GM21717 (cell line): ENCODE measurements at regions not wholly inside any gene's neighbourhood (a gene's known extent, or its start where the extent isn't known, plus 50 kb on each side); places are given as distances from the start of the nearest gene placed in this dataset.

Source experiments
- ATAC-seq: cut with Tn5 transposase; IDR thresholded peaks from one replicate; pipeline ENCODE4 v1.9.1; 2021; ENCODE audit warnings: mild to moderate bottlenecking, moderate library complexity; ENCODE audit not compliant: unreplicated experiment

DNA sequence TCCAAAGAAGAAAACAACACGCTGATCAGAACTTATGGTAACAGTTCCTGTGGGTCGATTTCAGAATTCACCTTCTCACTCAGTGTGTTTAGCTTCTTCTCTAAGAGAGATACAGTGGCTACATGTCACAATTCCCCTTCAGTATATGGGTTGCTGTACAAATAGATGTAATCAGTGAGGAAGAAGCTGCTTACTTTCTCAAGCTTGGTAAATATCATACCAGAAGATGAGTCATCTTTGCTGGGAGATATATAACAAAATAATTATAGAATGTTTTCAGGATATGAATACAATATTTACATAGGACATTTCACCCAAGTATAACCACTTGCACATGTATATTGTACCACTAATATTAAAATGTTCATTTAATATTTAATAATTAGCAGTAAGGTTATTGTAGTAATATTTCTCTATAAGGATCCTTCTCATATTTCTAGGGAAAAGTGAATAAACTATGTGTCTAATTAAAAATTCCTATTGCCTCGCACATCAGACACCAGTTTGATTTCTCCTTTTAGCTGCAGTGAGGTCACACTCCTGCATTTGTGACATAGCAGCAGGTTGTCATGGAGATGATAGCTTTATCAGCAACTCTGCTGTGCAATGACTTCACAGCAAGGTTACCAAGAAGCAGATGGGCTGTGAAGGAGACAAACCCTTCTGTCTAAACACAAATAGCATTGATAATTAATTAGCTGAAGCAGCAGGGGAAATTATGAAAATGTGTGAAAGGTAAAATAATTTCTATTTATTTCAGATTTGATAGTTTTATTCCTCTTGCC lies 211.4 kb downstream of the TUSC7 start:
- ATAC-seq = no peak

DNA sequence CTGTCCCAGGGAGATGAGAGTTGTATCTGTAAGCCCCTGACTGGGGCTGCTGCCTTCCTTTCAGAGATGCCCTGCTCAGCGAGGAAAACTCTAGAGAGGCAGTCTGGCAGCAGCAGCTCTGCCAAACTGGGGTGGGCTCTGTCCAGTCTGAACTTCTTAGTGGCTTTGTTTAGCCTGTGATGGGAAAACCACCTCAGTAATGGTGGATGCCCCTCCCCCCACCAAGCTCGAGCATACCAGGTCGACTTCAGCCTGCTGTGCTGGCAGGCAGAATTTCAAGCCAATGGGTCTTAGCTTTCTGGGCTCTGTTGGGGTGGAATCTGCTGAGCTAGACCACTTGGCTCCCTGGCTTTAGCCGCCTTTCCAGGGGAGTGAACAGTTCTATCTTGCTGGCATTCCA lies 218.3 kb downstream of the TUSC7 start:
- no peak for ATAC-seq

DNA sequence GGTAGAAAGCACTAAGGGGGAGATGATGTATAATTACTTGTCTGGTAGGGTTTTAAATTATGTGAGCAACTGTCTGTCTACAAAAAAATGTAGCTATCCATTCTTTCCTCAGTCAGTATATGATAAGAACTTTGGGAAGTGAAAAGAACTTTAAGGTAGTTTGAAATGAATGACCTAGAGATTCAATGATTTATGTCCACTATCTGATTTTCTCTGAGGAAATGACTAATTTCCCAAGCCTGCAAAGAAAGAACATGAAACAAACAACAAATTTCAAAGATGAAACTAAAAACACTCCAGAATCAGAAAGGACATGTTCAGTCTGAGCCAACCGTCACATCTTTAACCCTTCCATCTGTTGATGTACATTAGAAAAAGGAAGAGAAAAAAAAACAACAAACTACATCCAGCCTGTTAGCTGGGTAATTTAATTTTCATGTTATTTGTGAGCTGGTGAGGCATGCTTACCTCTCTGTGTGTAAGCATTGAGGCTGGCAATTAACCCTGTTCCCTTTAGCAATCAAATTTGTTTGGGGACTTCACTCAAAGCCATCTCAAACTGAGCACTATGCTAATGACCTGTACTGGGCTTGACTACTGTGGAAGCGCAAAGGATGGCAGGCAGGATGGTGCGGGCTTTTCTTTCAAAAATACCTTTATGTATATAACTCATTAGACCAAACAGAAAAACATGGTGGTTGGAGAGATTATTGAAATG lies 220.1 kb downstream of the TUSC7 start:
- ATAC-seq = no peak

DNA sequence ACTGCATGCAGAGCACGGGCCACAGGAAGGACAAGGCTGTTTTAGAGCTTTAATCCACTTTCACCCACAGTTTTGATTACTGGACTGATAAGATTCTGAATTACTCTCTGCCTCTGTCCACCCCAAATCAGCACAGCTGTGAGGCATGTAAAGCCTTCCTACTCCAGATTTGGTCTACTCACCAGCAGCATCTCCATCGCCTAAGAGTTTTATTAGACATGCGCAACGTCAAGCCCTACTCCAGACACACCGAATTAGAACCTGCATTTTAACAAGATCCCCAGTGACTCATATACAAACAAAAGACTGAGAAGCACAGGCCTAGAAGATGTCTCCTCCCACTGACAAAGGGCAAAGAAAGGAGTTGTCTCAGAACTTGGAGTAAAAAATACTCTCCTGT lies 221.2 kb downstream of the TUSC7 start:
- ATAC-seq = no peak

DNA sequence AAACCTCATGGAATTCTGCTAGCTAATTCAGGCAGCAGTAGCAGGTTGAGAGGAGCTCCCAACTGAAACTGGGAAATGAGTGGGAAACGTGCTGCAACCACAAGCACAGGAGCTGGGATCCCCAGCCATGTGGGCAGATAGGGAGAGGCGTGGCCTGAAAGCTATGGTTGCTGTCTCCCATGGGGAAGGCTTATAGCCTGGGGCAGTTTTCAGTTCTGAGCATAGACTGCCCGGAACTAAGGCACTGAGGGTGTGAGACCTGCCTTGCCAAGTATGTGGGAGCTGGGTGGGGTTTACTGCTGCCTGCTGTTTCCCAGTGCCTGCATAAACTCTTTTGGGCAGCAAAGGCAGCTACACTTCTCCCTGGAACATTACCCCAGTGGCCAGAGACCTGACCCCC lies 229.5 kb downstream of the TUSC7 start:
- no peak for ATAC-seq

DNA sequence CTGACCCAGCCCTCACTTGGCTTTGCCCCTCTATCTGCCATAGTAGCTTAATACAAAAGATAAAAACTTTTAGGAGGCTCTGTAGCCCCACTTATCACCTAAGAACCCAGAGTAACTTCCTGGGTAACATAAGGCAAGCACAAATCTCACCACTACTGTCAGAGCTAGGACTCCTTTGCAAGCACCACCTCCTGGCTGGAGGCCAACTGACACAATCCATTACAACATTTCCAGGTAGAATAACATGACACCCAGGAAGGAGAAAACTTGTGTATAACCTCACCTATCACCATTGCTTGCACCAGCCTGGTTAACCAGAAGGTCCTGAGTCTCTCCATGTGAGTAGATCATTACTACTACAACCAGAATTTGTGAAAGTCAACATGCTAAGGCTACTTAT lies 230.0 kb downstream of the TUSC7 start:
- no peak for ATAC-seq

DNA sequence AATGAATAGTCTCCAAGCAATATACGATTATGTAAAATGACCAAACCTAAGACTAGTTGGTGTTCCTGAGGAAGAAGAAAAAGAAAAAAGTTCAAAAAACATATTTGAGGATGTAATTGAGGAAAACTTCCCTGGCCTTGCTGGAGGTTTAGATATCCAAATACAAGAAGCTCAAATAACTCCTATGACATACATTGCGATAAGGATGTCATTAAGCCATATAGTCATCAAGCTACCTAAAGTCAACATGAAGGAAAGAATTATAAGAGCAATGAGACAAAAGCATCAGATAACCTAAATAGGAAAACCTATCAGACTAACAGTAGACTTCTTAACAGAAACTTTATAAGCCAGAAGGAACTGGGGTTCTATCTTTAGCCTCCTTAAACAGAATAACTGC lies 231.1 kb downstream of the TUSC7 start:
- ATAC-seq = no peak

DNA sequence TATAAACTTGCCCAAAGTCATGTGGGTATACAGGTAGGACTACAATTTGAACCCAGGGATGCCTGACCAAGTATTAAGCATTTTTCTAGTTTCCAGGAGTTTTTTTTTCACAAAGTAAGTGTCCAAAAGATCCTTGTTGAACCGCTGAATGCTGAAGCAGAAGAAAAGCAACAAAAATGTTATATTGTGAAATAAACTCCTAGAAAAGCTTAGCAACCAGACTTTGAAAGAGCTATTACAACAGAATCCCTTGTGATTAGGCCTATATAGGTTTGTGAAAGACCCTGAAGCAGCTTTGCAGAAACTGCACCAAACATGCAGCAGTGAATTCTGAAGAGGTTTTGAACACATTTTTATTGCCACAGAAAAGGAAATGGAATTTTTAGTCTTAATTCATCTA lies 236.8 kb downstream of the TUSC7 start:
- ATAC-seq = no peak

DNA sequence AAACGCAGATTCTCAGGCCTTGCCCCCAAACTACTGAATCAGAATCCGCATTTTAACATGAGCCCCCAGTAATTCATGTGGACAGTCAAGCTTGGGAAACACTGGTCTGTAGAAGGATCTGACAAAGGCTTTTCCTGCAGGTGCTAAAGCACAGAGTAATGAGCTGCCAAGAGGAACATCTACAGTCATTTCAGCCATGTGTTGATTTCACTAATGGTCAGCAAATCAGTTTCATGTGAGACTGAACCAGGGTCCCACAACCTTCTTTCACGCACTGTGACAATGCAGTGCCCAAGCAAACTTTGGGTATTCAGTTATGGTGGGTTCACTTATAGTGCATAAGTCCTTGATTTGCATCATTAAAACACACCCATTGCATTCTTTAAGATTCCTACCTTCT lies 237.6 kb downstream of the TUSC7 start:
- ATAC-seq = no peak

DNA sequence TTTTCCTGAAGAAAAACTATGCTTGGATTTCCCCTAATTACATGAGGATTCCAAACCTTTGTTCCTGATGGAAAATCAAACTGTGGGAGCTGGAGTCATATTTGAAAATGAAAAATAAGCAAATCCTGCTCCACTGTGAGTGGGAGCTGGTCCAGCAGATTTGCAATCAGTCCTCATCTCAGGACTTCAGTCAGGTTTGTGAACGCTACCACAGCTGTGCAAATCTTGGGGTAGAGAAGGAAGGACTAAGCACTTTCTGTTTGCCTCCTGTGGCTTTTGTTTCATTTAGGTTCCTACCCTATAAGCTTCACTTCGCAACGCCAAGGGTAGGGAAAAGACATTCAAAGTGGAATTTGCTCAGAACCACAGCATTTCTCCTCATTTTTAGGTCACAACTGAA lies 238.2 kb downstream of the TUSC7 start:
- no peak for ATAC-seq

DNA sequence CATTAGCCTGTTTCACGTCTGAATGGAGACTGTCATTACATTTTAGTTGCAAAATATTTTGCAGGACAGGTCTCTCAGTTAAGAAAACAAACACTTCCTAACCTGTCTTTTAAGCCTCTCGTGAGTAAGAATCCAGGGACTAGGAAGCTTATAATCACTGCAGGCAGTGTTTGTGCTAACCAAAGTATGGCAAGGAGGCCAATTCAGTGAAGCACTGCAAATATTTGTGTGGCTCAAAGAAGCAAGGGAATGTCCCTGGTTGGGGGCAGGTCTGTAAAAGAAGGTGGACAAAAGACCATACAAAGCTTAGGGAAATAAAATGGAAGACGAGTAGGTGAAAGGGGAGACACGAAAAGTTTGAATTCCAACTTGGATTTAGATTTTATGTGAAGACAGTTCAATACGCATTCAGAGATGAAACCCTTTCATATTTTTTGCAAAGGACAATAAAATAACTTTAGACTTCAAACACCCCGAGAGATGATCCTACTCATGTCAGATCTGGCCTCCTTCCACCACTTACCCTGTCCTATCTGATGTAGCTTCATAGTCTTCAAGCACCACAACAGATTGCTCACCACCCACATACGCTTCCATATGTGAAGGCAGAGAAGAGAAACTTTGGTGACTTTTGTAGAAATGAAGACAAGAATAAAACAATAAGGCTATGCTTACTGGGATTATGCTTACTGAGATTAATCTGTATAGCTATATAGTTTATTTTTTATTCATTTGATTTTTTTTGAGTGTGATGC lies 240.9 kb downstream of the TUSC7 start:
- ATAC-seq = no peak

DNA sequence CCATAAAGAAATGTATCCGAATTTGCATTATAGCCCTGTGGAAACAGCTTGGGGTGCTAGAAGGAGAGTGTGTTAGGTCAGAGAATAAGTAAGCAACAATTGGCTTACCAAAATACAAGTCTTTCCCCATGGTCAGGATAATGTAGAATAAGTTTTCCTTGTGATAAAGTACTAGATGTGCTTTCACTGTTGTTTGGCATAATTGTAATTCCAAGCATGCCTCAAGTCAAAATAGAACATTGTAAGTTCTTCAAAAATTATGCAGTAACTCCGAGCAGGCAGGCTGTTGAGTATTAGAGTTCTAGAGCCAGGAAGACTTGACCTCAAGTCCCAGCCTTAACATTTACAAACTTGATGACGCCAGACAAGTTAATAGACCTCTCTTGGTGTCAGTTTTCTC lies 242.0 kb downstream of the TUSC7 start:
- no peak for ATAC-seq

DNA sequence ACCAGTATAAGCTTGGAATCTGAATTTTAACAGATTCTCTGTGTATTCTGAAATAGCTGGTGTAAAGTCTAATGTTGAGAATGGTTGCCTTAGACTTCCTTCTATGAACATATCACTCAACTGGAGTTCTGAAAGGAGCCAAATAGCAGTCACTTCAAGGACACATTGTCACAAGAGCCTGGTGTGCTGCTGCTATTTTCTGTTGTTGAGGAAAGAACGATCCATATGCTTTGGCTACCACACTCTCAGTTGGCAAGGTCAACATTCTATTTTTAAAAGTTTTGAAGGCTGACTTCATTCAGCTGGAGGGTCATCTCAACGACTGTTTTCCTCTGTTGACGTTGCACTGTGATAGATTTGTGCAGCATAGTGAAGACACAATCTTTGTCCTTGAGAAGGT lies 248.7 kb downstream of the TUSC7 start:
- ATAC-seq = no peak

DNA sequence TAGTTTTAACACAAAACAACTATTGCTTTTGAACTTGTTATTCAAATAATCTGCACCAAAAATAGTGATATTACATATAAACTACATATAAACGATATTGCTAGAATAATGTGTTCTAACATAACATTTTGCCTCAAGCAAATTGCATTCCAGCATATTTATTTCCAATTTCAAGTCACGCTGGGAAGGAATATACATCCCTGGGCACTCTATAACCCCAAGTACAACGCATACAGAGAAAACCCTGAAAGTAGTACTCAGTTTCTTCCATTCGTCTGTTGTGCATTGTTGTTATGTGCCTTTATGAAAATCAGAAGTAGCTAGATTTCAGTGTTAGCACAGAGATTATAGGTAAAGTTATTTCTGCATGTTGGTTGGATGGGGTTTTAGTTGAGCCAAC lies 251.5 kb downstream of the TUSC7 start:
- no peak for ATAC-seq

DNA sequence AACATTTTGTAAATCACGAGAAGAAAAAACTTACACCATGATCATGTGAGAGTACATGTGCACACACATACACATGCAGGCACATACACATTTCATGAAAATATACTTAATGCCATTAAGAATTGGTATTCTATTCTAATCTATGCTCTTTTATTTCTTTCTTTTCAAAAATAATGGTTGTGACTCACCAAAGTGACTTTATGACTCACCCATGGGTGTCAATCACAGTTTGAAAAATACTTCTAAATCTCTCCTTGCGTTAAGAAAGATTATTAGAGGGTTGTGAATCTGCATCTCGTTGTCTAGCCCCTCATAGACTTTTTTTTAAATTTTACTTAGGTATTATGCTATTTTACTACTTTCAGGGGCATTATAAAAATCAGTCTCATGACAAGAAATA lies 254.2 kb downstream of the TUSC7 start:
- ATAC-seq = no peak

DNA sequence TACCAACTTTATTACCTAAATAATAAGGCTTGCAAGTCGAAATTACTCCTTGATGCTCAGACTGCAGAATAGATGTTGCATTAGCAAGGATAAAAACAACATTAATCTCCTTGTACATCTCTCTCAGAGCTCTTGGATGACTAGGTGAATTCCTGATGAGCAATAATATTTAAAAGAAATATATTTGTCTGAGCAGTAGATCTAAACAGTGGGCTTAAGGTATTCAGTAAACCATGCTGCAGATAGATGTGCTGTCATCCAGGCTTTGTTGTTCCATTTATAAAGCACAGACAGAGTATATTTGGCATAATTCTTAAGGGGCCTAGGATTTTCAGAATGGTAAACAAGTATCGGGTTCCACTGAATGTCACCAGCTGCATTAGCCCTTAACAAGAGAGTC lies 257.1 kb downstream of the TUSC7 start:
- no peak for ATAC-seq

DNA sequence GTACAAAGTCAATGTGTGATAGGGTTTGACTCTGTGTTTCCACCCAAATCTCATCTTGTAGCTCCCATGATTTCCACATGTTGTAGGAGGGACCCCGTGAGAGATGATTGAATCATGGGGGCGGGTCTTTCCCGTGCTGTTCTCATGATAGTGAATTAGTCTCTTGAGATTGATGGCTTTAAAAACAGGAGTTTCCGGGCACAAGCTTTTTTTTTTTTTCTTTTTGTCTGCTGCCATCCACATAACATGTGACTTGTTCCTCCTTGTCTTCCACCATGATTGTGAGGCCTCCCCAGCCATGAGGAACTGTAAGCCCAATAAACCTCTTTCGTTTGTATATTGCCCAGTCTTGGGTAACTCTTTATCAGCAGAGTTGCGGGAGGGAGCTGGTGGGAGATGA lies 259.6 kb downstream of the TUSC7 start:
- no peak for ATAC-seq

DNA sequence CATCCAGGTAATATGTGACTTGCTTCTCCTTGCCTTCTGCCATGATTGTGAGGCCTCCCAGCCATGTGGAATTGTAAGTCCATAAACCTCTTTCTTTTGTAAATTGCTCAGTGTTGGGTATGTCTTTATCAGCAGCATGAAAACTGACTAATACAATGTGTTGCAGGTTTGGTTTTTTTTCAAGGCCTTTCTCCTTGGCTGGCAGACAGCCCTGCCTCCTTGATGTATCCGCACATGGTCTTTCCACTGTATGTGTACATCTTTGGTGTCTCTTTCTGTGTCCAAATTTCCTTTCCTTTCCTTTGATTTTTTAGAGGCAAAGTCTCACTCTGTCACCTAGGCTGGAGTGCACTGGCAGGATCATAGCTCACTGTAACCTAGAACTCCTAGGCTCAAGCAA lies 260.1 kb downstream of the TUSC7 start:
- no peak for ATAC-seq

DNA sequence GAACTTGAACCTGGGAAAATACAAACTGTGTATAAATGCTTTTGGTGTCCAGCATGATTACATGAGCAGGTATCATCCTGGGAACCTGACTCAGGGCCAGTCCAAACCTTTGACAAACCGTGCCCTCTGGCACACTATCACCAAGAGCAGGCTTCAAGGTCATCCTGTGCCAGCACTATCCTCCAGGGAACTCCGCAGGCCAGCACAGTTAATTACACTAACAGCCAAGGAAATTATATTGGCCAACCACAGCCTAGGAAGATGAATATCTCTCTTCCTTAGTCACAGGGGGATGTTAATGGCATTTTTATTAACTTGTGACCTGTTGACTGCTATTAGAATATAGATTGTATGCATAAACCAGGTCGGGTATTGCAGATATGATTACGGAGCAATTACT lies 262.0 kb downstream of the TUSC7 start:
- no peak for ATAC-seq

DNA sequence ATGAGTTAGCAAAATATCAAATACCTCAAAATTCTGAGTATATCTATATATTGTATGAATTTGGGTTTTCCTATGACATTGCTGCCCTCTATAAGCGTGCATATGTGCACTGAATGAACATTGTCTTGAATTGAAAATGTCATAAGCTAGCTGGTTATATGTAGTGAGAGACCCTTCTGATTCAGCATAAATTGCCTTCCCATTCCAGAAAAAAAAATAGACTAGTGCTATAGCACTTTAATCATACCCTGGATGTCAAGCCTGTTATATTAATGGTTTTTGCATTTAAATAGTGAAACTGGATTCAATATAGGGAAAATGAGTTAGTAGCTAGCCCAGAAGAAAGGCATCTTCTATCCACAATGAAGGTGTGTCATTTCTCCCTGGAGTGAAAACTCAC lies 265.1 kb downstream of the TUSC7 start:
- ATAC-seq = no peak

DNA sequence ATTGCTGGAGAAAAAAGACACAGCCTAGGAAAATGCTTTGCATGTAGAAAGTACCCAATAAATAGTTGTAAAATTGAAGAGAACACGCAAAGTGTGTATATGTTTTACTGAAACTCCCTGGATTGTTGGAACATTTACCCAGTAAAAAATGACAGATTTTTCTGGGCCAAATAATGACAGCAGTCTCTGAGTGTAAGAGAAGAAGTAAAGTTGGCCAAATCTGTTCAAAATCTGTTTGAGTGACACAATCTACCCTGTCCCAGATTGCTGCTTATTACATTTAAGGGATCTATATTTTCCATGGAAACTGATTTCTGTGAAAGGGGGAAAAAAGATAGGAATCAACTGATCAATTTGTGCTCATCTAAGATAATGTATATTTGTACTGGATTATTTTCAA lies 267.9 kb downstream of the TUSC7 start:
- no peak for ATAC-seq

DNA sequence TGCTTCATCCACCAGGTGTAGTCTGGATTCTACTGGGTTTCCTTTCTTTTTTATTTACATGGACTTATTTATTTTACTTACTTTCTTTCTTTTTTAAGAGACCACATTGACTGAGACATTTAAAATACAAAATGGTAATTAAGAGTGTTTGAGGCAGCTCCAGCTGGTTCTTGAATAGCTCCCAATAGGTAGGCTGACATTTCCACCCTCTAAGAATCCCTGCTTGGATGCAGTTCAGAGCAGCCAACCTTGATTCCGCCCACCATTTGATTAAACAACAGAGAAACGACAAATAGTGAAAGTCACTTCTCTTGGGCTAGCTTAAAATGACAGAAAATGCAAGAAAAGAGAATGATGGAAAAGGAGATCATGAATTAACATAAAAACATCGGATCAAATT lies 270.5 kb downstream of the TUSC7 start:
- no peak for ATAC-seq
